NCI-H2227 (cell line): ENCODE measurements at regions not wholly inside any gene's neighbourhood (a gene's known extent, or its start where the extent isn't known, plus 50 kb on each side); places are given as distances from the start of the nearest gene placed in this dataset.

ENCODE experiments used
- DNase-seq: peaks from one replicate; lab custom pipeline; 2025; ENCODE audit not compliant: unreplicated experiment; lab: John Stamatoyannopoulos, UW

DNA sequence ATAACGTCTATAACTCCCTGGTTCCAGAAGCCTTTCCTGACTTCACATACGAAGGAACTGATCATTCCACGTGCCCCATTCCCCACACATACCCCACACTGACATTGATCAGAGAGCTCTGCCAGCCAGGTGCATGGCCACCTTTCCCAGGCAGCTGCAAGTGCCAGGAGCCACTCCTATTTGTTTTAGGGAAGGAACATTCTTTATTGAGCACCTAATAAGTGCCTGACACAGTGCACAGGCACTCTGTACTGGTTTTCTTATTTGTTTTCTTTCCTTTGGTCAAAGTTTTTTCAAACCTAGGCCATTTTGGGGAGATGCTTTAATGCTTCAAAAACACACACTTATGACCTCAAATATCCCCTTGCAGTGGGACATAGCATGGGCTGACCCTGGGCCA lies 50.0 kb downstream of the PITPNM2 start:
- no peak for DNase-seq

DNA sequence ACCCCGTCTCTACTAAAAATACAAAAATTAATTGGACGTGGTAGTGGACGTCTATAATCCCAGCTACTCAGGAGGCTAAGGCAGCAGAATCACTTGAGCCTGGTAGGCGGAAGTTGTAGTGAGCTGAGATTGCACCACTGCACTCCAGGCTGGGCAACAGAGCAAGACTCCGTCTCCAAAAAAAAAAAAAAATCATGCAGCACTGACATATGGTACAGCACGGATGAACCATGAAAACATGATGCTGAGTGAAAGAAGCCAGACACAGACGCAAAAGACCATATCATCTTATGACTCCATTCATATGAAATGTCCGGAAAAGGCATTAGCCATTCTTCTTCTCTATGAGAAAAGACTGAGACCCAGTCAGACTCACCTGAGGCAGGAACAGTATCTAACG lies 50.4 kb downstream of the PITPNM2 start:
- no peak for DNase-seq

DNA sequence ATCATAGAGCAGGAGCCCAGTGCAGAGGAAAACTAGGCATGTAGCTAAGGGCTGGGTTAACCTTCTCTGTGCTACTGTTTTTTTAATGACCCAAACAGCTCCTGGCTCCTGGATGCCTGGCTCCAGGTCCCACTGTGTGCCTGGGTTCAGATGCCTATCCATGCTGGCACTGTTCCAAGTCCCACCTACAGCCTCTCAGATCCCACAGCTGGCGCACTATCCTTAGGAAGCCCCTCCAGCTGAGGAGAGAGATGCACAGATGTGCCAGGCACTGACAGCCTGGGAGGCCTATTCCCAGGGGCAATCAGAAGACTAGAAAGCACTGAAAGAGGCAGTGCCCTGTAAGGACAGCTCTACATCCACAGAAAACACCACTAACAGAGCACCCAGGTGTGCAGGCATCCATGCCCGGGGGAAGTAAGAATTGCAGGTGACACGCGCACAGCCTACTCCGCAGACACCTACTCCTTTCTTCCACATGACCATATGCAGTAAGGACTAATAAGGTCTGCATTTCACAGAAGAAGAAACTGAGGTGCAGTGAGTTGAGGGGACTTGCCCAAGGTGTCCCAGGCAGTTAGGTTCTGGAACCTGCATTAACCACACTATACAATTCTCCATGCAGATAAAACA lies 51.2 kb downstream of the PITPNM2 start:
- DNase-seq: peak; percentile 59

DNA sequence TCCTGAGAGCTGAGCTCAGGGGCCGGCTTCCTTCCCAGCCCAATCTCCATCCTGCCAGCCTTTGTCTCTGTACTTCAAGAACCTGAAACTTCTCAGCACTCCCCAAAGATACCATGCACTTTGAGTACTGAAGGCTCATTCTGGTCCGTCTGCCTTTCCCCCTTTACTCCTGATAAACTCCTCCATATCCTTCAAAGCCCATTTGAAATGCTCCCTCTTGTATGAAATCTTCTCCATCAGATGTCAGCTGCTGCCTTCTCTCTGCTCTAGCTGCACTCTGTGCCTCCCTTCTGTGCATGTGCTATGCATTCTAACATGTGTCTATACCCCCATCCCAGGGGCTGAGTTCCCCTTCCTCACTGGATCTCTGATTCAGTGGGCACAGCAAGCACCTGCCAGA lies 52.1 kb downstream of the PITPNM2 start:
- DNase-seq: no peak

DNA sequence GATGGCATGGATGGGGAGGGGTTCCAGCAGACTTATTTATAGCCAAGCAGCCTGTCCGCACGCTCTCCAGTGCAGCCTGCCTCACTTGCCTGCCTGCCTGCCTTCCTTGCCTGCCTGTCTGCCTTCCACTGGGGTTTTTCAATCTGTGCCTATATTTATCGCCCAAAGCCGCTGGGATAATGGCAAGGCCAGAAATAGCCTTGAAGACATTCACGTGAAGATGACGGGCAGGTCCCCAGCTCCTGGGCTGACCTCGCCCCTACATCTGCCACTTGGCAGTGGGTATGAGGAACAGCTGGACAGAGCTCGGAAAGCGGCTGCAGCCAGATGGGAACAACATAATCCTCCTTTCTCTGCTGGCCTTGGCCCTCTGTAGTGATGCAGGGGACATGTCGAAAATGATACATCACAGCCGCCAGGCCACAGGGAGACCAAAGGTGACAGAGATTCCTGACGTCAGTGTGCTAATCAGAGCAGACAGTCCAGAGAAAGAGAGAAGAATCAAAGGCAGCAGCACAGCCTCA lies 53.3 kb downstream of the PITPNM2 start:
- peak; percentile 57 for DNase-seq

DNA sequence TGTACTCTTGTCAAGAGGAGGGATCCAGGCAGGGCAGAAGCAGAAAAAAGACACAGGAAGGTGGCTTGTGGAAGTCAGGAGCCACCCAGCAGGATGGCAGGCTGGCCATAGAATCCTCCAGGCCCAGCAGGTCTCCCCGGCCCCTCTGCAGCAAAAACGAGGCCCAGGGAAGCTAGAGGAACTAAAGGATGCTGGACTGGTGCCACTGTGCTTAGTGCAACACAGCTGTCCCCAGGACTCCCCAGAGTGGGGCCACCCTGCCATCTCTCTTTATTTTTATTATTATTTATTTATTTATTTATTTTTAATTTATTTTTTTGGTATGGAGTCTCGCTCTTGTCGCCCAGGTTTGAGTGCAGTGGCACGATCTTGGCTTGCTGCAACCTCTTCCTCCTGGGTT lies 54.1 kb downstream of the PITPNM2 start:
- DNase-seq: no peak

DNA sequence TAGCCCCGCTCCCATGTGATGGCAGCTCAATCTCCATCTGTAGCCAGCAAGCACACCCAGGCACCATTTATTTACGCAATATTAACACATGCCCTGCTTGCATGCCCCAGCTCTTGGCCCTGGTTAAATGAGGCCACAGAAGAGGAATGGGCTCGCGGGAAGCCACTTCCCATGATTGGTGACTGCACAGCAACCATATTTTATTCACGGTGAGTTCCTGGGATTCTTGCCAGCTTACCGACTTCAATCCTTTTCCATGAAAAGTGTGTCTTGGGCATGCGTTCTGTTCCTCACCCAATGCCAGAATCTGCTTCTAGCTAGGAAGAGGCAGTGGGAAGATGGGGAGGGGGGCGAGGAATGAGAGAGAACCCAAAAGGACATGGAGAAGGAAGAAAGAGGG lies 54.7 kb downstream of the PITPNM2 start:
- no peak for DNase-seq

DNA sequence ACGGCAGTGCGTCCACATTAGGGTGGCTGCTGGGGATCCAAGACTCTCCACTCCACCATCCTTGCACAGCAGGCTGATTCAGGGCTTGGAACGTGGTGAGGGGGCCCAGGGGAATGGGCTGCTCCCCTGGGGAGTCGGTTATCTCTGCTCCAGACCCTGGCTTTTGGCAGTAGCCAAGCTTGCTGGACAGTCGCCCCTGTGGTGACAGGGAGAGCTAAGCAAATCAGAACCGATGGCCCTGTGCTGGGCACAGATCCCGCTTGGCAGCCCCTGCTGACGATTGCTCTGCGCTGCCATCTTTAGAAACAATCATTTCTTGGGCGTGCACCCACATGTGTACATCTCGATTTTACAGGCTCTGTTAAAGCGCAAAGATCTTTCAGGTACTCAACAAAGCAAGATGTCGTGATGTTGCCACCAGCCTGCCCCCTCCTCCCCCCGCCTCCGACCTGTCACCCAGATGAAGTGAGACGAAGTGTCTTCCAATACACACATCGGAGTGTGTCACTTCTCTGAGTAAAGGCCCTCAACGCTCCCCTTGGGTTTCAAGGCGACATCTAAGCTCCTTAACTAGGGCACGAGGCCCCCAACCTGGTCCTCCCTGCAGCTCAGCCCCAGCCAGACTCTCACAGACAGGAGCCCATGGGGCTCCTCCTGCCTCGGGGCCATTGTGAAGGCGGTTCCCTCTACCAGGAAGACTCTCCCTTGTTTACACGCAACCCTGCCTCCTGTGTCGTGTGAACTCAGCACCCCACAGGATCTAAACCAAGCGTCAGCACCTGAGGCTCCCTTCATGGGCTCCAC lies 55.6 kb downstream of the PITPNM2 start:
- no peak for DNase-seq

DNA sequence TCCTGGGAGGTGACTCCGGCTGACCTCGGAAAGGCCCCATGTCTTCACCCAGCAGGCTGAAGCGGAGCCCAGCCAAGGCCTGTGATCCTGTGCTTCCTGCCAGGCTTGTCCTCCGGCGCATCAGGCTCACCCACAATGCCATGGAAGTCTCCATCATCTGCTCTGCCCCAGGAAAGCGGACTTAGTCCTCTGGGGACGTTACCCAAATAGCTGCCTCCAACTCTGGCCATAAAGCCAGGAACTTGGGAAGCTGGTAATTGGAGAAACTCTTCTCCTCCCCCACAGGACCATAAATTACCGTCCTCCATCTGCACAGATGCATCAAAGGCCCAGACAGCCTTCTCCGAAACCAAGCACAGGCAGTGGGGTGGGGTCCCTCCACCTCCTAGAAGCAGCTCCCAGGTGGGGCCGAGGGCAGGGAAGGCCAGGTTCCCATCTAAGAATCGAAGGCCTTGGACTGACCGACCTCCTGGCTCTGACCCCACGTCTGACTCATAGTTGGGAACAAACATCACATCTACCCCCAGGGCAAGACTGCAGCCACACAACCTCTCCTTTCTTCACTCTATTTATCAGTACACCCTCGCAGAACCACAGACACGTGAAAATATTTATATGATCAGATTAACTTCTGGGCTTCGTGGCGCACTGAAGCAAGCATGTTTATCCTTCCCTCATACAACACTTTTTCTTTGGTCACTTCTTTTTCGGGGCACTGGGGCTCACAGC lies 56.4 kb downstream of the PITPNM2 start:
- DNase-seq: no peak

DNA sequence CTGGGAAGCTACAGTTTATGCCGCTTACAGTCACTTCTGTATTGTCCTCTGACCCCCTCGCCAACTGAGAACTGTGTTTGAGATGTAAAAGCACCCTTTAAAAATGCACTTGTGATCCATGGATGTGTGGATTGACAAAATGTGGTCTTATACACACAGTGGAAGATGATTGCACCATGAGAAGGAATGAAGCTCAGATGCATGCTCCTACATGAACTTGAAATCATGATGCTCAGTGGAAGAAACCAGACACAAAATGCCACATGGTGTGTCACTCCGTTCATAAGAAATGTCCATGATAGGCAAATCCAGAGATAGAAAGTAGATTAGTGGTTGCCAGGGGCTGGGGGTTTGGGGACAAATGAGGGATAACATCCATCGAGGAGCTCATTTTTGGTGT lies 58.0 kb downstream of the PITPNM2 start:
- no peak for DNase-seq

DNA sequence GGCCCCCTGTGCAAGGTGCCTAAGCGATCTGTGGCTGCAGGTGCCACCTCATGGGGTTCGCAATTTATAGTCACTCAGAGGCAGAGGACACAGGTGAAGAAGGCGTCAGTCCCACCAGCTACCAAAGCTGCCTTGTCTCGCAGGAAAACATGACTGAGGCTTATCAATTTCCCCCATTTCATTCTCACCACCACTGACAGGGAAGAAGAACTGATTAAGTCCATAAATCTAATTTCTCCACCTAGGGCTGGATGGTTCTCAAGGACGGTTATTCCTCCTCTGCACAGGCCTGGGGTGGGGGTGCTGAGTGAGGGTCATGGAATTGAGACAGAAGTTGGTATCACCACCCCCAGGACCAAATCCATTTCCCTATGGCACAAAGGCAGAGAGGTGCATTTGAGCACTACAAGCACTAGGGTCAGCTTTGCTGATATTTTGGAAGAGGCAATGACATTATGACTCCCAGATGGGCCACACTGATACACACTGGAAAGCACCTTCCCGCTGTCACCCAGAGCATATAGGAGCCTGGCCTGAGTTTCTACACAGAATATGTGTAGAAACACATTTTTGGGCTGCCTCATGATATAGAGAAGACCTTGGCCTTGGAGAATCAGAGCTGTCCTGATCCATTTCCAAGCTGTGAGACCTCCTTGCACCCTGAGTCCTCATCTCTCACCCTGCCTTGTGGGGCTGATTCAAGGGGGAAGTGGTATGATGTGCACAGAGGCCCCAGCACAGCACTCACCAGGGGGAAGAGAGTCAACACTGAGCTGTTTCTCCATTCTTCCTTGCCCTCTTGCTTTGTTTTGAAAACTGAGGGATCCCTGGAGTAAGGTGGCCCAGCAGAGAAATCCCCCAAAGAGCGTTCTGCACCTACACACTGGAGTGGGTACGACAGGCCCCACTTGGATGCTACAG lies 59.4 kb downstream of the PITPNM2 start:
- DNase-seq: no peak

DNA sequence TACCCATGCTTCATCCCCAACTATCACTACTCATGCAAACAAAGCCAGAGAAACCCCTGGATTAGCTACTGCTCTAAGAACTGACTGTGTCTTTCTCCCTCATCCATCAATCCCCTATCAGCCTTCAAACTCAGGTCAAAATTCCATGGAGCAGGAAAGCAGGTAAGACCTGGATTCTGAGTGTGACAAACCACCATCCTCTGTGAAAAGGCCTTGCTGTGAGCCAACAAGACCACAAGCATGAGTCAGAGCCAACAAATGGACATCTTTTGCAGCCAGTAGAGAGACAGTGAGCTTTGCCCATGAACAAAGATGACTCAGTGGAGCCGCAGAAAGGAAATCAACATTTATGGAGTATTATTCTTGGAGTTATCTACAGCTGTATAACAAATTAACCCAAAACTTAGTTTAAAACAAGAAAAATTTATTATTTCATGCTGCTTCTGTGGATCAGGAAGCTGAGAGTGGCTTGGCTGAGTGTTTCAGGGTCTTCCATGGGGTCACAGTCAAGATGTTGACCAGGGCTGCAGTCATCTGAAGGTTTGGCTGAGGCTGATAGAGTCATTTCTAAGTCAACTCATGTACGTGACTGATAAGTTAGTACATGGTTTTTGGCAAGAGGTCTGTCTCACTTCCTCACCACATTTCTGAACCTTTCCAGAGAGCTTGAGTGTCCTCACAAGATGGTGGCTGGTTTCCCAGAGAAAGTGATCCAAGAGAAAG lies 61.1 kb downstream of the PITPNM2 start:
- no peak for DNase-seq

DNA sequence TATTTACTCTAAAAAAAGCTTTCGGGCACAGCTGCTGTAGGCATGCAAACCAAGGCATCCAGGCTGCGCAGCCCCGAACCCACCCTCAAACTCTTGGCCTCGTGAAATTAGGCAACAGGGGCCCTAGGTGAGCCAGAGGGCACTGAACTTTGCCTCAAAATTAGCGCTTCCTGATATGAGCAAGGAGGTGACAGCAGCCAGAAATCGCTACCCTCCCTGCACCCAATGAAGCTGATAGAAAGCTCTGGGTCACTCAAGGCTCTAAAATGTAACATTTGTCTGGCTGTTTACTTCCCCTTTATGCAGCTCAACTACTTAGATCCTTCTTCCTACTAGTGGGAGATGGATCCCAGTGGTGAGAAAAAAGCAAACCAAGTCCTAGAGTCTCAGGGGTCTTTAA lies 61.8 kb downstream of the PITPNM2 start:
- no peak for DNase-seq

DNA sequence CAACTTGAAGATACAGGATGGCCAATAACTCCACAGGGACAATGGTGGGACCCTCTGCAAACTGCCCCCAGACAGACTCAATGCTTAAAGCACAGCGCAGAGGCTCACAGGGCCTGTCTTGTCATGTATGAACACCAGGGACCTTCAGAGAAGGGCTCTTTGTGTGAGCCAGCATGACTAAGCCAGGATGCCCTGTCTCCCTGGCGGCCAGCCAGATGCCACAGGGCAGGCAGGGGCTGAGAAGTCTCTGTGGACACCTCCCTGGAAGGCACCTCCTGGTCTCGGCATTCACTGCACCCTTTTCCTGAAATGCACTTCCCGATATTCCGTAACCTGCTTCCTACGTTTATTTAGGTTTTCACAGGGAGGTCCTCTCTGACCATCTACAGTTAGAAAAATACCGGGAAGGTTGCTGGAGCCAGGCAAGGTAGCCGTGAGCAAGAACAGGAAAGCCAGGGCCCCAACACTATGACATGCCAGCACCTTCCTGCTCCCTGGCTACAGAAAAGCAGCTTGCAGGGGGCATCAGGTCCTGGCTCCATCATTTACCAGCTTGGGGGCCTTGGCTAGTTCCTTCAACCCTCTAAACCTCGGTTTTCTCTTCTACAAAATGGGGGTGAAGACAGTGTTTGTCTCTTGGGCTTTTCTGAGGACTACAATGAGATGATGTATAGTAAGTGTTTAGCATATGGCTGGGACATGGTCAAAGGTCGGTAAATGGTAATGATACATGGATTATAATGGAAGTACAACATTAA lies 65.0 kb downstream of the PITPNM2 start:
- DNase-seq: no peak

DNA sequence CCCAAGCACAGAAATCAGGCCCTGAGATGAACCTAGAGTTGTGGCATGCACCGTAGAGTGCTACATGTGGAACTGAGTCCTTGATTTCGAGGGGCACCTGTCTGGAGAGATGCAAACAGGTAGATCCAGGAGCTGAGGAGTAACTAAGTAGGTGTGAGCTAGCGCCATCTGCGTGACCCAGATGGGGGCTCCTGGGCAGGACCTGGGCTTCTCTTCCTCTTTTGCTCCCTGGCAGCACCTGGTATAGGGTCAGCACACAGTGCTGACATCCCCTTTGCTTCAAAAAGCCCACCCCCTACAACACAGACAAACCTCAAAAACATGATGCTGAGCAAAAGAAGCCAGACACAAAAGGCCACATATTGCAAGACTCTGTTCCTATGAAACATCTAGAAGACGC lies 65.8 kb downstream of the PITPNM2 start:
- no peak for DNase-seq

DNA sequence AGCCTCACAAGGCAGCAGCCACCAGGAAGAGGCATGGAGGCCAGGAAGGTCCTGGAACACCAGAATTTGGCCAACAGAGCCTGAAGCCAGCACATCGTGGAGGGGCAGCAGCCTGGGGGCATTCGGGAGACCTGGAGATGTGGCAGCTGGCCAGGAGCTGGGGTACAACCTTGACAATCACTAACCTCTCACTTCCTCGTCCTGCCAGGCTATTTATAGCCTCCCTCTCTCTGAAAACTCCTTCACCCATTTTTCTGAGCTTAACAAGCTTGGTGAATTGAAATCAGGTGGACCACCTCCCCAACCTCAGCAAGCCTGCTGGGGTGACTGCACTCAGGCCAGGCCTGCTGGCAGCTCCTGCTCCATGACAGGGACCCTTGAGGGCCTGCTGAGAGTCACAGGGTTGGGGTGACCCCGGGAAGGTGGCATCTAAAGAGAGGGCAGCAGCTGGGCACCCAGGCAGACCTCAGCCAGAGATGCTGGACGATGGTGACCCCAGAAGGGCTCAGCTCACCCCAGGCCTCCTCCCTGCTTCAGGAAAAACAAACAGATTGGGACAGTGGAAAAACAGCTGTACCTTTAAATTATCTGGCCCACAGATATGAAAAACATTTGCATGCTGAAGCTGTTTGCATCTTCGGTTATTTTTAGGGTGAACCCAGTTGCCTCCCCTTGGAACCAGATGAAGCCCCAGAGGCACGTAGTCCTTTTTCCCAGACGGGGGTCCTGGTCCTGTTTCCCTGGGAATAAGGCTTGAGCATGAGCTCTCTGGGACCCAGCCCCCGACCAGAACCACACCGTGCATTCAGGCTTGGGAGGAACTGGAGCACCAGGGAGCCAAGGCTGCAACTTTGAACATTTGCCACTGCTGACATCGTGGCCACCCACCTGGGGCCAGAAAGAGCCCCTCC lies 67.0 kb downstream of the PITPNM2 start:
- DNase-seq: no peak

DNA sequence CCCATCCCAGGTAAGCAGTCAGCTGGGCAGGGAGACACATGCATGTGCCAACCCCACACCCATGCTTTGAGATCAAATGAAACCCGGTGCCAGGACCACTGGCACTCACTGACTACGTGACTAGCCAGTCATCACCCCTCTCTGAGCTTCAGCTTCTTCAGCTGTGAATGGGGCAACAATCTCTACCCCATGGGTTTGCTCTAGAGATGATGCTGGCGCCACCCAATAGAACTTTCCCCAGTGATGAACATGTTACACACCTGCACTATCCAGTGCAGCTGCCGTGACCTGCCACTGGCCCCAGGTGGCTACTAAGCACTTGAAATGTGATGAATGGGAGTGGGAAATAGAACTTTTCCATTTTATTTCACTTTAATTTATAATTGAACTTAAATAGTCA lies 70.3 kb downstream of the PITPNM2 start:
- no peak for DNase-seq

DNA sequence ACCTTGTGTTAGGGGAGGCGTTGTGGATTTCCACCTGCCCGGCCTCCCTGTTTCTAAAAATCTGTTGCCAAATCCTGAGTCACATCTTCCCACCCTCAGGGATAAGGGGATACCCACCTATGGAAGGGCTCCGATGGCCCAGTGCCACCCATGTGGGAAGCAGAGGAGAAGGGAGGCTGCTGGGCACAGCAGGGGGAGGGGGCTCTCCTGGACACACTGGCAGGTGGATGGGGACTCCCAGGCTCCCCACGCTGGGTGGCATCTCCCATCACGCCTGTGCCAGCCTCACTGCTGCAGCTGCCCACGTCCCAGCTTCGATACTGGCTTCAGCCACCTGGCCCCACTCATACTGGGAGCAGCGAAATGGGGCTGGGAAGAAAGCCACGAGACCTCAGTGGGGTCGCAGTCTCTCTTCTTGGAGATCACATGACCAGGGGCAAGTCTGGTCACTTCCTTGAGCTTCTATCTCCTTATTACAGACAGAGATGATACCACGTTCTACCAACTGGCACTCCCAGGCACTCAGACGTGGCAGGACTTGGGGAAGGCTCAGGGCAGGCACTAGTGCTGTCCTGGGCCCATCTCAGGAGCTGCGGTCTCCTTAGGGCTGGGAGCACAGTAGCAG lies 72.2 kb downstream of the PITPNM2 start:
- DNase-seq: no peak
